Heart left ventricle (tissue), 13 donors: ENCODE measurements at regions not wholly inside any gene's neighbourhood (a gene's known extent, or its start where the extent isn't known, plus 50 kb on each side); places are given as distances from the start of the nearest gene placed in this dataset.

Source experiments
- POLR2A ChIP-seq, 2 donors: fragments of 450-650 bp; IDR thresholded peaks; one replicate each; pipeline ENCODE4 v1.6.1; 2017; ENCODE audit warnings: antibody characterized with exemption in 2 of 2, mild to moderate bottlenecking in 2 of 2, moderate library complexity in 2 of 2
- TF ChIP-seq, protein P1 (sequence below), 12 donors: fragments of 200-600 bp; sonication (generic) in 4 of 12; IDR thresholded peaks; one replicate each; pipeline versions ENCODE4 v1.5.0 to v1.8.0; 2018 to 2022; ENCODE audit warnings: antibody characterized with exemption in 12 of 12, mild to moderate bottlenecking in 5 of 12
- donor health status: ischemic (EF 13 %, LVEDD 7.1; RV severe dilation, severe dysfunction).
- donor health status: DM: no; HTN: yes; CAD: no.
- donor health status: DM: no; HTN: no; CAD: no.
- donor health status: ischemic (EF 25% LVEDD 6.9; RV normal size, moderate dysfunction).
- donor health status: ischemic (EF 25% LVEDD 5.7; RV mildly dilated, moderate dysfunction).
- donor health status: ischemic (EF 35%, LVEDD 5.7; RV mildly dilated, moderate dysfunction).
- donor health status: nonischemic (EF 11% LVEDD 7.7; RV severe dilation, severe dysfunction).
- donor health status: DM: yes; HTN: yes; CAD: no.
- donor health status: PGD.
- donor health status: ischemic (EF 29% LVEDD 5.4; RV normal size, mild dysfunction).
- donor health status: nonischemic (EF 23%, LVEDD 6.1; RV moderate dilation, normal function).

DNA sequence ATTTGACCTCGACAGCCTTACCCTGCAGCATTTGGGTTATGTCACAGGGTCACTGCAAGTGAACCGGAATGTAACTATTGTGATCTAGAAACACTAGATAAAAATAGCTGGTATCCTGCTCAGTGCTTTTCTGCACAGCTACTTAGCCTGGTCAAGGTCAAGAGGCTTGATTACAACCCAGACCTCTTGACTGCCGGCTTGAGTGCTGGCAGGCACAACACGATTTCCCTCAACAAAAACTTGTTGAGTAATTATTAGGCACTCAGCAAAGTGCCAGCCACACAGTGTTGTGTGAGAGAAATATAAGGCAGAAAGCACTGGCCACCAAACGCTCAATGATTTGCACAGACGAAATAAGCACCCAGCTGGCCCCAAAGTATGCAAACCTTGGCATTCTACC, 156.7 kb downstream of the NUAK1 start:
- TF ChIP-seq, protein P1, sequence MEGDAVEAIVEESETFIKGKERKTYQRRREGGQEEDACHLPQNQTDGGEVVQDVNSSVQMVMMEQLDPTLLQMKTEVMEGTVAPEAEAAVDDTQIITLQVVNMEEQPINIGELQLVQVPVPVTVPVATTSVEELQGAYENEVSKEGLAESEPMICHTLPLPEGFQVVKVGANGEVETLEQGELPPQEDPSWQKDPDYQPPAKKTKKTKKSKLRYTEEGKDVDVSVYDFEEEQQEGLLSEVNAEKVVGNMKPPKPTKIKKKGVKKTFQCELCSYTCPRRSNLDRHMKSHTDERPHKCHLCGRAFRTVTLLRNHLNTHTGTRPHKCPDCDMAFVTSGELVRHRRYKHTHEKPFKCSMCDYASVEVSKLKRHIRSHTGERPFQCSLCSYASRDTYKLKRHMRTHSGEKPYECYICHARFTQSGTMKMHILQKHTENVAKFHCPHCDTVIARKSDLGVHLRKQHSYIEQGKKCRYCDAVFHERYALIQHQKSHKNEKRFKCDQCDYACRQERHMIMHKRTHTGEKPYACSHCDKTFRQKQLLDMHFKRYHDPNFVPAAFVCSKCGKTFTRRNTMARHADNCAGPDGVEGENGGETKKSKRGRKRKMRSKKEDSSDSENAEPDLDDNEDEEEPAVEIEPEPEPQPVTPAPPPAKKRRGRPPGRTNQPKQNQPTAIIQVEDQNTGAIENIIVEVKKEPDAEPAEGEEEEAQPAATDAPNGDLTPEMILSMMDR (IDR thresholded peaks at IDR 0.05): no peak
- no peak for TF ChIP-seq POLR2A (IDR thresholded peaks at IDR 0.05)
